ENCODE measurements at regions not wholly inside any gene's neighbourhood (a gene's known extent, or its start where the extent isn't known, plus 50 kb on each side); places are given as distances from the start of the nearest gene placed in this dataset.

- Histone ChIP-seq H3K18ac (ENCODE audit: extremely low read depth, low read length) (no peak overlapping the region), H3K56ac (replicated peaks; ENCODE audit: insufficient read length, low read depth, low read length) (no peak overlapping the region), H3K14ac (ENCODE audit: insufficient read length) (no peak overlapping the region), H3K27me3 (replicated peaks in 1 of 4; ENCODE audit: control insufficient read depth in 3 of 4, extremely low read depth in 1 of 4, insufficient read depth in 3 of 4, low read length in 3 of 4) (no peaks in the 10 kb centered on the region), H3K23ac (ENCODE audit: insufficient read length) (no peak overlapping the region), H4K91ac (replicated peaks; ENCODE audit: insufficient read length, low read length) (no peak overlapping the region), H2BK120ac (replicated peaks; ENCODE audit: low read depth, low read length) (no peak overlapping the region), H4K8ac (ENCODE audit: extremely low read depth, insufficient read depth, low read length) (no peak overlapping the region), H3K9me3 (ENCODE audit: insufficient read depth in 2 of 2, low read depth in 1 of 2, low read length in 1 of 2) (0 out of 4 replicates have a peak, but pooled peaks cover 0 to 3% of the 10 kb centered on the region in 2 experiments), H2AFZ (ENCODE audit: low read length) (no peak overlapping the region), H3K79me2 (ENCODE audit: control insufficient read depth in 1 of 2, insufficient read depth in 2 of 2, low read length in 2 of 2) (no peaks in the 10 kb centered on the region), H3K23me2 (ENCODE audit: low read depth, low read length) (no peaks in the 10 kb centered on the region), H4K5ac (ENCODE audit: insufficient read length, low read depth, low read length) (no peak overlapping the region), H3K9ac (replicated peaks in 1 of 4; ENCODE audit: extremely low read depth in 1 of 4, low read depth in 3 of 4, low read length in 3 of 4) (no peak overlapping the region), H3K4me3 (ENCODE audit: extremely low read depth in 1 of 4, insufficient read depth in 2 of 4, low read depth in 3 of 4, low read length in 4 of 4) (no peak overlapping the region), H2BK12ac (ENCODE audit: low read depth, low read length) (no peak overlapping the region), H3K4me1 (replicated peaks in 1 of 4; ENCODE audit: control insufficient read depth in 3 of 4, insufficient read depth in 4 of 4, low read length in 3 of 4) (no peaks in the 10 kb centered on the region), H2AK5ac (ENCODE audit: low read depth, low read length) (no peak overlapping the region), H2BK5ac (ENCODE audit: low read depth, low read length) (no peak overlapping the region), H2BK20ac (ENCODE audit: low read length) (no peak overlapping the region), H3K4ac (replicated peaks; ENCODE audit: insufficient read length, low read depth, low read length) (no peak overlapping the region), H3K79me1 (ENCODE audit: low read depth, low read length) (no peaks in the 10 kb centered on the region), H3K27ac (ENCODE audit: low read depth, low read length) (no peak overlapping the region), H4K20me1 (replicated peaks in 1 of 2; ENCODE audit: control insufficient read depth in 1 of 2, insufficient read depth in 2 of 2, low read length in 2 of 2) (no peaks in the 10 kb centered on the region), H3K4me2 (ENCODE audit: insufficient read depth in 1 of 2, low read depth in 2 of 2, low read length in 2 of 2) (no peak overlapping the region), H3K36me3 (ENCODE audit: control insufficient read depth in 2 of 4, insufficient read depth in 4 of 4, low read length in 3 of 4) (no peaks in the 10 kb centered on the region), H2BK15ac (ENCODE audit: low read length) (no peak overlapping the region)
- ChIA-PET CTCF (ENCODE audit: partially characterized antibody) (no interaction called here), POLR2A (ENCODE audit: partially characterized antibody) (no interaction called here)
- no peak for FAIRE-seq
- WGBS, 2 experiments (ENCODE audit: extremely low coverage in 1 of 2, insufficient coverage in 1 of 2, insufficient read length in 1 of 2, insufficient replicate concordance in 2 of 2, low coverage in 1 of 2, low lambda C conversion rate in 2 of 2, missing lambda C conversion rate in 1 of 2): 100% methylated on average over 1 of the region's 1 CpG; no CpG with 5 or more reads in 1 of the 2 experiments
- DNase-seq (ENCODE audit: low read depth in 1 of 2, low spot score in 2 of 2): no peak
- TF ChIP-seq BRCA1 (IDR thresholded peaks at IDR 0.05; ENCODE audit: low read depth, low read length) (no peak), CREB1 (IDR thresholded peaks at IDR 0.05) (no peak), RAD21 (IDR thresholded peaks at IDR 0.05 in 1 of 2, conservative IDR thresholded peaks at IDR 0.05 in 1 of 2; ENCODE audit: low read depth in 2 of 2, low read length in 2 of 2) (no peak), SP1 (IDR thresholded peaks at IDR 0.05; ENCODE audit: low read depth, low read length) (no peak), TBP (IDR thresholded peaks at IDR 0.05; ENCODE audit: low read depth, low read length) (no peak)
Measured at GRCh38 chr4:141543176-141543575, 93.2 kb upstream of the IL15 start.

All from H1 (cell line).